Thyroid gland (tissue), 4 donors: ENCODE measurements at regions not wholly inside any gene's neighbourhood (a gene's known extent, or its start where the extent isn't known, plus 50 kb on each side); places are given as distances from the start of the nearest gene placed in this dataset.
"Not testable (repeated sequence)": the region's sequence is repeated elsewhere in the genome, so short reads cannot be mapped to it uniquely, and the experiment has no call there.

ENCODE experiments used
- POLR2A ChIP-seq, 2 donors: fragments of 450-650 bp; IDR thresholded peaks; one replicate each; pipeline ENCODE4 v1.6.1; 2017; ENCODE audit warnings: antibody characterized with exemption in 2 of 2, mild to moderate bottlenecking in 2 of 2, moderate library complexity in 1 of 2
- TF ChIP-seq, protein P1 (sequence below), 6 experiments: fragments of 200-600 bp in 3 of 6; fragments of 450-650 bp in 3 of 6; sonication (generic) in 3 of 6; IDR thresholded peaks; one replicate each; pipeline ENCODE4 v1.5.1; 2016 to 2019; ENCODE audit warnings: antibody characterized with exemption in 6 of 6, mild to moderate bottlenecking in 2 of 6, inconsistent platforms in 1 of 6, moderate library complexity in 1 of 6

DNA sequence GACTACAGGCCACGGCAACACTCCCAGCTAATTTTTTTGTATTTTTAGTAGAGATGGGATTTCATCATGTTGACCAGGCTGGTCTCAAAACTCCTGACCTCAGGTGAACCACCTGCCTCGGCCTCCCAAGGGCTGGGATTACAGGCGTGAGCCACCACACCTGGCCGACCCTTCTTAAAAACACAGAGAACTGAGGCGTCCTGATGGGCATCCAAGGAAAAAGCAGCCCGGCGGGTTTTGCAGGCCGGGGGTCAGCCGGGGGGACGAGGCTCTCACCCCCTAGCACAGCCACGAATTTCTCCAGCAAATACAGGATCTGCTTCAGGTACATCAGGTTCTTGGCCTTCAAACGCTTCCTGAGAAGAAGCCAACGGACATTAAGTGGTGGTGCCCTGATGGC, 178.9 kb downstream of the KLRB1 start:
- not testable (repeated sequence) for TF ChIP-seq POLR2A (IDR thresholded peaks at IDR 0.05)
- TF ChIP-seq, protein P1, sequence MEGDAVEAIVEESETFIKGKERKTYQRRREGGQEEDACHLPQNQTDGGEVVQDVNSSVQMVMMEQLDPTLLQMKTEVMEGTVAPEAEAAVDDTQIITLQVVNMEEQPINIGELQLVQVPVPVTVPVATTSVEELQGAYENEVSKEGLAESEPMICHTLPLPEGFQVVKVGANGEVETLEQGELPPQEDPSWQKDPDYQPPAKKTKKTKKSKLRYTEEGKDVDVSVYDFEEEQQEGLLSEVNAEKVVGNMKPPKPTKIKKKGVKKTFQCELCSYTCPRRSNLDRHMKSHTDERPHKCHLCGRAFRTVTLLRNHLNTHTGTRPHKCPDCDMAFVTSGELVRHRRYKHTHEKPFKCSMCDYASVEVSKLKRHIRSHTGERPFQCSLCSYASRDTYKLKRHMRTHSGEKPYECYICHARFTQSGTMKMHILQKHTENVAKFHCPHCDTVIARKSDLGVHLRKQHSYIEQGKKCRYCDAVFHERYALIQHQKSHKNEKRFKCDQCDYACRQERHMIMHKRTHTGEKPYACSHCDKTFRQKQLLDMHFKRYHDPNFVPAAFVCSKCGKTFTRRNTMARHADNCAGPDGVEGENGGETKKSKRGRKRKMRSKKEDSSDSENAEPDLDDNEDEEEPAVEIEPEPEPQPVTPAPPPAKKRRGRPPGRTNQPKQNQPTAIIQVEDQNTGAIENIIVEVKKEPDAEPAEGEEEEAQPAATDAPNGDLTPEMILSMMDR (IDR thresholded peaks at IDR 0.05) = not testable (repeated sequence)
